ENCODE measurements at regions not wholly inside any gene's neighbourhood (a gene's known extent, or its start where the extent isn't known, plus 50 kb on each side); places are given as distances from the start of the nearest gene placed in this dataset.

GRCh38 chr1:189405419-189405818 is 1072.2 kb downstream of the BRINP3 start:
- TF ChIP-seq CTCF (conservative IDR thresholded peaks at IDR 0.05): no peak
- peaks cover 9% of the 10 kb centered on the region for H3K9me3 Mint-ChIP-seq
- no peak overlapping the region for H3K27ac Mint-ChIP-seq

GRCh38 chr1:189409774-189410173 is 1067.9 kb downstream of the BRINP3 start:
- no peak overlapping the region for H3K27ac Mint-ChIP-seq
- no peaks in the 10 kb centered on the region for H3K27me3 Mint-ChIP-seq
- no peak for TF ChIP-seq CTCF (conservative IDR thresholded peaks at IDR 0.05)
- no peak overlapping the region for H3K4me3 Mint-ChIP-seq
- H3K4me1 Mint-ChIP-seq (ENCODE audit: unreplicated experiment): peaks cover 3% of the 10 kb centered on the region
- no peaks in the 10 kb centered on the region for H3K36me3 Mint-ChIP-seq
- H3K9me3 Mint-ChIP-seq: peaks cover 5% of the 10 kb centered on the region
- DNase-seq (ENCODE audit: extremely low spot score, unreplicated experiment): no peak

More at GRCh38 chr1:189405419-189405818, 1072.2 kb downstream of the BRINP3 start:
- no peak for DNase-seq (ENCODE audit: extremely low spot score, unreplicated experiment)
- no peaks in the 10 kb centered on the region for H3K36me3 Mint-ChIP-seq
- no peak overlapping the region for H3K4me3 Mint-ChIP-seq
- H3K27me3 Mint-ChIP-seq: no peaks in the 10 kb centered on the region
- H3K4me1 Mint-ChIP-seq (ENCODE audit: unreplicated experiment): peaks cover 3% of the 10 kb centered on the region

- no peak overlapping the region for H3K27ac Mint-ChIP-seq
- no peak for TF ChIP-seq CTCF (conservative IDR thresholded peaks at IDR 0.05)
- DNase-seq (ENCODE audit: extremely low spot score, unreplicated experiment): no peak
- no peaks in the 10 kb centered on the region for H3K9me3 Mint-ChIP-seq
- H3K27me3 Mint-ChIP-seq: no peaks in the 10 kb centered on the region
- H3K4me3 Mint-ChIP-seq: no peak overlapping the region
- H3K4me1 Mint-ChIP-seq (ENCODE audit: unreplicated experiment): no peaks in the 10 kb centered on the region
- no peaks in the 10 kb centered on the region for H3K36me3 Mint-ChIP-seq
These were observed 1052.8 kb downstream of the BRINP3 start for GRCh38 chr1:189424746-189425331.

GRCh38 chr1:189429610-189430009 is 1048.1 kb downstream of the BRINP3 start:
- no peak overlapping the region for H3K4me3 Mint-ChIP-seq
- no peaks in the 10 kb centered on the region for H3K4me1 Mint-ChIP-seq (ENCODE audit: unreplicated experiment)
- H3K27me3 Mint-ChIP-seq: no peaks in the 10 kb centered on the region
- no peak overlapping the region for H3K27ac Mint-ChIP-seq
- no peaks in the 10 kb centered on the region for H3K9me3 Mint-ChIP-seq
- TF ChIP-seq CTCF (conservative IDR thresholded peaks at IDR 0.05): peak; percentile 72
- H3K36me3 Mint-ChIP-seq: no peaks in the 10 kb centered on the region
- no peak for DNase-seq (ENCODE audit: extremely low spot score, unreplicated experiment)

- DNase-seq (ENCODE audit: extremely low spot score, unreplicated experiment): no peak
- Mint-ChIP-seq H3K27ac (no peak overlapping the region), H3K27me3 (no peaks in the 10 kb centered on the region), H3K4me1 (ENCODE audit: unreplicated experiment) (no peaks in the 10 kb centered on the region), H3K9me3 (no peaks in the 10 kb centered on the region), H3K36me3 (no peaks in the 10 kb centered on the region), H3K4me3 (no peak overlapping the region)
- no peak for TF ChIP-seq CTCF (conservative IDR thresholded peaks at IDR 0.05)
These were observed 1046.2 kb downstream of the BRINP3 start for GRCh38 chr1:189431447-189431846.

- Mint-ChIP-seq H3K4me3 (no peak overlapping the region), H3K4me1 (ENCODE audit: unreplicated experiment) (no peaks in the 10 kb centered on the region), H3K9me3 (no peaks in the 10 kb centered on the region), H3K27me3 (no peaks in the 10 kb centered on the region), H3K27ac (no peak overlapping the region), H3K36me3 (no peaks in the 10 kb centered on the region)
- no peak for TF ChIP-seq CTCF (conservative IDR thresholded peaks at IDR 0.05)
- DNase-seq (ENCODE audit: extremely low spot score, unreplicated experiment): no peak
These were observed 1044.9 kb downstream of the BRINP3 start for GRCh38 chr1:189432753-189433152.

Measured in type B pancreatic cell (in vitro differentiated cells).